CD14-positive monocyte (primary cell): ENCODE measurements at regions not wholly inside any gene's neighbourhood (a gene's known extent, or its start where the extent isn't known, plus 50 kb on each side); places are given as distances from the start of the nearest gene placed in this dataset.

Experiments
- DNase-seq, 3 donors: peaks; one replicate each; pipeline ENCODE4 v3.0.0-alpha.2; 2011 to 2022
- H2AFZ ChIP-seq: 2 replicates; pipeline ENCODE4 v1.6.0; 2012; ENCODE audit warnings: mild to moderate bottlenecking, low read depth, low read length, inconsistent platforms; ENCODE audit not compliant: insufficient read depth, poor library complexity, severe bottlenecking
- H3K27ac ChIP-seq, 2 donors: 1 replicate in 1 of 2; 2 replicates in 1 of 2; pipeline ENCODE4 v1.5.1; 2012 to 2013; ENCODE audit warnings: low read length in 2 of 2, control low read depth in 1 of 2, inconsistent platforms in 1 of 2, low read depth in 1 of 2, mild to moderate bottlenecking in 1 of 2
- H3K27me3 ChIP-seq, 2 donors: one replicate each; pipeline versions ENCODE4 v1.6.0 to v1.6.1; 2011 to 2013; ENCODE audit warnings: low read length in 2 of 2; ENCODE audit not compliant: control insufficient read depth in 2 of 2, insufficient read depth in 2 of 2
- H3K36me3 ChIP-seq, 2 donors: replicated peaks in 1 of 2; 1 replicate in 1 of 2; 2 replicates in 1 of 2; pipeline versions ENCODE4 v1.5.1 to v1.6.1; 2012 to 2013; ENCODE audit warnings: low read length in 2 of 2, control low read depth in 1 of 2, inconsistent platforms in 1 of 2, mild to moderate bottlenecking in 1 of 2; ENCODE audit not compliant: insufficient read depth in 2 of 2, control insufficient read depth in 1 of 2
- H3K4me1 ChIP-seq, 2 donors: 1 replicate in 1 of 2; 2 replicates in 1 of 2; pipeline versions ENCODE4 v1.5.1 to v1.6.1; 2012 to 2013; ENCODE audit warnings: low read length in 2 of 2, control low read depth in 1 of 2, inconsistent platforms in 1 of 2, mild to moderate bottlenecking in 1 of 2, moderate library complexity in 1 of 2; ENCODE audit not compliant: insufficient read depth in 2 of 2, control insufficient read depth in 1 of 2
- H3K4me2 ChIP-seq: replicated peaks from 2 replicates; pipeline ENCODE3; 2012; ENCODE audit warnings: low read length, moderate library complexity, mild to moderate bottlenecking; ENCODE audit not compliant: poor library complexity, severe bottlenecking; ENCODE audit errors: extremely low read depth
- H3K4me3 ChIP-seq, 3 experiments: fragments of 200-600 bp in 1 of 3; sonication (generic) in 1 of 3; replicated peaks in 1 of 3; 1 replicate in 2 of 3; 2 replicates in 1 of 3; pipeline ENCODE4 v1.5.1; 2011 to 2013; ENCODE audit warnings: low read length in 3 of 3, mild to moderate bottlenecking in 3 of 3, control low read depth in 2 of 3, low read depth in 2 of 3, inconsistent platforms in 1 of 3, moderate library complexity in 1 of 3
- H3K79me2 ChIP-seq: 2 replicates; pipeline ENCODE4 v1.6.0; 2012; ENCODE audit warnings: mild to moderate bottlenecking, control low read depth, inconsistent platforms, low read length, moderate library complexity; ENCODE audit not compliant: insufficient read depth
- H3K9ac ChIP-seq: 2 replicates; pipeline ENCODE4 v1.6.0; 2017; ENCODE audit warnings: low read length, mild to moderate bottlenecking; ENCODE audit not compliant: insufficient read depth, poor library complexity, severe bottlenecking
- H3K9me3 ChIP-seq, 2 donors: replicated peaks in 1 of 2; 1 replicate in 1 of 2; 2 replicates in 1 of 2; pipeline versions ENCODE4 v1.5.1 to v1.6.1; 2012 to 2013; ENCODE audit warnings: low read length in 2 of 2, control low read depth in 1 of 2; ENCODE audit not compliant: control insufficient read depth in 1 of 2, insufficient read depth in 1 of 2
- H4K20me1 ChIP-seq: 2 replicates; pipeline ENCODE4 v1.6.0; 2012; ENCODE audit warnings: mild to moderate bottlenecking, low read length, control low read depth, moderate library complexity; ENCODE audit not compliant: insufficient read depth
- H3K27ac Mint-ChIP-seq, 7 donors: one replicate each; pipeline ENCODE4 v1.8.0; 2020; ENCODE audit warnings: mild to moderate bottlenecking in 7 of 7, mixed read lengths in 7 of 7, moderate library complexity in 6 of 7, inconsistent platforms in 2 of 7
- H3K27me3 Mint-ChIP-seq, 3 donors: one replicate each; pipeline ENCODE4 v1.8.0; 2021 to 2022; ENCODE audit warnings: low read depth in 3 of 3, mild to moderate bottlenecking in 3 of 3, mixed read lengths in 3 of 3, moderate library complexity in 3 of 3, inconsistent platforms in 1 of 3
- H3K36me3 Mint-ChIP-seq, 2 donors: one replicate each; pipeline ENCODE4 v1.8.0; 2020; ENCODE audit warnings: mixed read lengths in 2 of 2, inconsistent platforms in 1 of 2, mild to moderate bottlenecking in 1 of 2
- H3K4me1 Mint-ChIP-seq: one replicate; pipeline ENCODE4 v1.8.0; 2020; ENCODE audit warnings: mild to moderate bottlenecking, mixed read lengths
- H3K4me3 Mint-ChIP-seq, 2 donors: one replicate each; pipeline ENCODE4 v1.8.0; 2020; ENCODE audit warnings: mild to moderate bottlenecking in 2 of 2, mixed read lengths in 2 of 2, moderate library complexity in 1 of 2
- H3K9me3 Mint-ChIP-seq, 7 donors: one replicate each; pipeline ENCODE4 v1.8.0; 2020 to 2022; ENCODE audit warnings: mixed read lengths in 7 of 7, mild to moderate bottlenecking in 6 of 7, moderate library complexity in 6 of 7, inconsistent platforms in 2 of 7
- CTCF ChIP-seq: fragments of 200-600 bp; IDR thresholded peaks from one replicate; pipeline ENCODE4 v1.8.0; 2022; ENCODE audit warnings: antibody characterized with exemption, mild to moderate bottlenecking
- WGBS: methylation state at CpG from one replicate; pipeline ENCODE4 v1.1.5; 2013; ENCODE audit warnings: missing lambda C conversion rate; ENCODE audit not compliant: insufficient coverage; 5-methylcytosine and 5-hydroxymethylcytosine counted together
- intact Hi-C, 2 donors: fragments of 100-400 bp; cut with micrococcal nuclease; formaldehyde crosslinking; loops; one replicate each; pipeline versions ENCODE4 v1.15.0 to v1.15.1; 2023

GRCh38 chr13:107205318-107206104 lies 637.6 kb upstream of the ARGLU1 start:
- H3K9ac ChIP-seq: no peak overlapping the region
- Mint-ChIP-seq H3K27me3 (peaks cover 0 to 6% (median 4%) of the 10 kb centered on the region in 3 donors), H3K4me3 (no peak overlapping the region), H3K4me1 (no peaks in the 10 kb centered on the region), H3K27ac (peak overlapping the region in 1 of 7 donors; percentile 41), H3K36me3 (no peaks in the 10 kb centered on the region), H3K9me3 (no peaks in the 10 kb centered on the region)
- no peaks in the 10 kb centered on the region for H3K79me2 ChIP-seq
- no peak overlapping the region for H3K4me2 ChIP-seq
- H3K9me3 ChIP-seq: no peaks in the 10 kb centered on the region
- no peaks in the 10 kb centered on the region for H4K20me1 ChIP-seq
- WGBS: 49% methylated on average over 8 of the region's 16 CpGs
- H3K4me3 ChIP-seq: no peak overlapping the region
- no peak overlapping the region for H3K27ac ChIP-seq
- no peaks in the 10 kb centered on the region for H3K36me3 ChIP-seq
- intact Hi-C loops: no loop called here
- TF ChIP-seq CTCF: peak; percentile 94
- no peak overlapping the region for H2AFZ ChIP-seq
- no peaks in the 10 kb centered on the region for H3K4me1 ChIP-seq
- H3K27me3 ChIP-seq: no peaks in the 10 kb centered on the region
- peak; percentile 8 to 35 (median 15) for DNase-seq

GRCh38 chr13:107203146-107203847 lies 635.4 kb upstream of the ARGLU1 start:
- TF ChIP-seq CTCF: peak; percentile 29
- Histone ChIP-seq H3K9me3 (no peaks in the 10 kb centered on the region), H4K20me1 (no peaks in the 10 kb centered on the region), H3K36me3 (no peaks in the 10 kb centered on the region), H3K9ac (no peak overlapping the region), H3K4me1 (no peaks in the 10 kb centered on the region), H3K27me3 (no peaks in the 10 kb centered on the region), H3K27ac (no peak overlapping the region), H2AFZ (no peak overlapping the region), H3K79me2 (no peaks in the 10 kb centered on the region), H3K4me2 (no peak overlapping the region), H3K4me3 (no peak overlapping the region)
- DNase-seq: no peak
- Mint-ChIP-seq H3K36me3 (no peaks in the 10 kb centered on the region), H3K9me3 (peaks cover 0 to 2% (median 0%) of the 10 kb centered on the region in 7 donors), H3K4me1 (no peaks in the 10 kb centered on the region), H3K27ac (no peak overlapping the region), H3K27me3 (peaks cover 0 to 6% (median 4%) of the 10 kb centered on the region in 3 donors), H3K4me3 (no peak overlapping the region)
- intact Hi-C loops: no loop called here
- 72% methylated on average over 9 of the region's 11 CpGs for WGBS
